GM23338 (cell line): ENCODE measurements at regions not wholly inside any gene's neighbourhood (a gene's known extent, or its start where the extent isn't known, plus 50 kb on each side); places are given as distances from the start of the nearest gene placed in this dataset.

ENCODE experiments used
- CREB1 ChIP-seq: fragments of 250-450 bp; sonication (Bioruptor Pico); IDR thresholded peaks from 2 replicates; pipeline ENCODE4 v1.5.0; 2020; ENCODE audit warnings: low read depth, mild to moderate bottlenecking, moderate library complexity
- EZH2 ChIP-seq: fragments of 200-600 bp; sonication (generic); IDR thresholded peaks from one replicate; pipeline ENCODE4 v1.8.0; 2017; ENCODE audit warnings: antibody characterized with exemption, mild to moderate bottlenecking, low read depth; ENCODE audit not compliant: unreplicated experiment
- EZH2phosphoT487 ChIP-seq: fragments of 200-600 bp; sonication (generic); IDR thresholded peaks from one replicate; pipeline ENCODE4 v1.8.1; 2018; ENCODE audit warnings: antibody characterized with exemption; ENCODE audit not compliant: unreplicated experiment
- STAT1 ChIP-seq: IDR thresholded peaks from one replicate; pipeline ENCODE4 v1.6.1; 2016; ENCODE audit warnings: antibody characterized with exemption; ENCODE audit not compliant: unreplicated experiment
- ZNF462 ChIP-seq: fragments of 250-450 bp; sonication (Bioruptor Pico); IDR thresholded peaks from 2 replicates; pipeline ENCODE4 v1.5.0; 2020; ENCODE audit warnings: mild to moderate bottlenecking, moderate library complexity
- TF ChIP-seq, protein P1 (sequence below), 2 experiments: fragments of 200-600 bp in 1 of 2; sonication (generic) in 1 of 2; conservative IDR thresholded peaks; 2 replicates each; pipeline versions ENCODE4 v1.5.1 to v1.6.1; 2016 to 2017; ENCODE audit warnings: antibody characterized with exemption in 2 of 2, low read depth in 2 of 2, mild to moderate bottlenecking in 2 of 2, moderate library complexity in 1 of 2
- TF ChIP-seq, protein P2 (sequence below): IDR thresholded peaks from one replicate; pipeline ENCODE4 v1.6.1; 2018; ENCODE audit warnings: antibody characterized with exemption; ENCODE audit not compliant: unreplicated experiment

DNA sequence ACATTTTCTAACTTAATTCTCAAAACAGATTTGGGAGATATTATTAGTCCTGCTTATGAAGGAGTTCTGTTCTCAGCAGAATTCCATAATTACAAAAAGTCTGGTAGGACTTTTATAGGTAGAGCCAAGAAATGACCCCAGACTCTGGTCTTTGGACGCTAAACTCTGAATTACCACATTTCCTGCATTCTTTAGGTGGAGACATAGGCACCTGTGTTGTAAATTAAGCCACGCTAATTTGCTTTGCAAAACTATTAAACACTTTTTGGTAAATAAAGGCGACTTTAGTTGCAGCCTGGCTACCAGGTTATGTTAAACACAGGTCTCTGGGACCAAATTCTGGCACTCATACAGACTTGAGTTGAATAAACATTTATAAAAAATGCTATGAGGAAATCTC lies 77.7 kb downstream of the C9orf152 start:
- TF ChIP-seq, protein P1, sequence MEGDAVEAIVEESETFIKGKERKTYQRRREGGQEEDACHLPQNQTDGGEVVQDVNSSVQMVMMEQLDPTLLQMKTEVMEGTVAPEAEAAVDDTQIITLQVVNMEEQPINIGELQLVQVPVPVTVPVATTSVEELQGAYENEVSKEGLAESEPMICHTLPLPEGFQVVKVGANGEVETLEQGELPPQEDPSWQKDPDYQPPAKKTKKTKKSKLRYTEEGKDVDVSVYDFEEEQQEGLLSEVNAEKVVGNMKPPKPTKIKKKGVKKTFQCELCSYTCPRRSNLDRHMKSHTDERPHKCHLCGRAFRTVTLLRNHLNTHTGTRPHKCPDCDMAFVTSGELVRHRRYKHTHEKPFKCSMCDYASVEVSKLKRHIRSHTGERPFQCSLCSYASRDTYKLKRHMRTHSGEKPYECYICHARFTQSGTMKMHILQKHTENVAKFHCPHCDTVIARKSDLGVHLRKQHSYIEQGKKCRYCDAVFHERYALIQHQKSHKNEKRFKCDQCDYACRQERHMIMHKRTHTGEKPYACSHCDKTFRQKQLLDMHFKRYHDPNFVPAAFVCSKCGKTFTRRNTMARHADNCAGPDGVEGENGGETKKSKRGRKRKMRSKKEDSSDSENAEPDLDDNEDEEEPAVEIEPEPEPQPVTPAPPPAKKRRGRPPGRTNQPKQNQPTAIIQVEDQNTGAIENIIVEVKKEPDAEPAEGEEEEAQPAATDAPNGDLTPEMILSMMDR (conservative IDR thresholded peaks at IDR 0.05; ENCODE audit: low read depth in 2 of 2): no peak
- TF ChIP-seq CREB1 (no peak), EZH2phosphoT487 (no peak), ZNF462 (CRISPR knock-in tag) (no peak), STAT1 (no peak), EZH2 (no peak)
- TF ChIP-seq, protein P2, sequence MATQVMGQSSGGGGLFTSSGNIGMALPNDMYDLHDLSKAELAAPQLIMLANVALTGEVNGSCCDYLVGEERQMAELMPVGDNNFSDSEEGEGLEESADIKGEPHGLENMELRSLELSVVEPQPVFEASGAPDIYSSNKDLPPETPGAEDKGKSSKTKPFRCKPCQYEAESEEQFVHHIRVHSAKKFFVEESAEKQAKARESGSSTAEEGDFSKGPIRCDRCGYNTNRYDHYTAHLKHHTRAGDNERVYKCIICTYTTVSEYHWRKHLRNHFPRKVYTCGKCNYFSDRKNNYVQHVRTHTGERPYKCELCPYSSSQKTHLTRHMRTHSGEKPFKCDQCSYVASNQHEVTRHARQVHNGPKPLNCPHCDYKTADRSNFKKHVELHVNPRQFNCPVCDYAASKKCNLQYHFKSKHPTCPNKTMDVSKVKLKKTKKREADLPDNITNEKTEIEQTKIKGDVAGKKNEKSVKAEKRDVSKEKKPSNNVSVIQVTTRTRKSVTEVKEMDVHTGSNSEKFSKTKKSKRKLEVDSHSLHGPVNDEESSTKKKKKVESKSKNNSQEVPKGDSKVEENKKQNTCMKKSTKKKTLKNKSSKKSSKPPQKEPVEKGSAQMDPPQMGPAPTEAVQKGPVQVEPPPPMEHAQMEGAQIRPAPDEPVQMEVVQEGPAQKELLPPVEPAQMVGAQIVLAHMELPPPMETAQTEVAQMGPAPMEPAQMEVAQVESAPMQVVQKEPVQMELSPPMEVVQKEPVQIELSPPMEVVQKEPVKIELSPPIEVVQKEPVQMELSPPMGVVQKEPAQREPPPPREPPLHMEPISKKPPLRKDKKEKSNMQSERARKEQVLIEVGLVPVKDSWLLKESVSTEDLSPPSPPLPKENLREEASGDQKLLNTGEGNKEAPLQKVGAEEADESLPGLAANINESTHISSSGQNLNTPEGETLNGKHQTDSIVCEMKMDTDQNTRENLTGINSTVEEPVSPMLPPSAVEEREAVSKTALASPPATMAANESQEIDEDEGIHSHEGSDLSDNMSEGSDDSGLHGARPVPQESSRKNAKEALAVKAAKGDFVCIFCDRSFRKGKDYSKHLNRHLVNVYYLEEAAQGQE: no peak
